GM19035 (cell line): ENCODE measurements at regions not wholly inside any gene's neighbourhood (a gene's known extent, or its start where the extent isn't known, plus 50 kb on each side); places are given as distances from the start of the nearest gene placed in this dataset.

ENCODE experiments used
- ATAC-seq: cut with Tn5 transposase; IDR thresholded peaks from one replicate; pipeline ENCODE4 v1.9.1; 2021; ENCODE audit not compliant: unreplicated experiment

GRCh38 chr3:104582092-104582491, 784.6 kb upstream of the ALCAM start:
- no peak for ATAC-seq

DNA sequence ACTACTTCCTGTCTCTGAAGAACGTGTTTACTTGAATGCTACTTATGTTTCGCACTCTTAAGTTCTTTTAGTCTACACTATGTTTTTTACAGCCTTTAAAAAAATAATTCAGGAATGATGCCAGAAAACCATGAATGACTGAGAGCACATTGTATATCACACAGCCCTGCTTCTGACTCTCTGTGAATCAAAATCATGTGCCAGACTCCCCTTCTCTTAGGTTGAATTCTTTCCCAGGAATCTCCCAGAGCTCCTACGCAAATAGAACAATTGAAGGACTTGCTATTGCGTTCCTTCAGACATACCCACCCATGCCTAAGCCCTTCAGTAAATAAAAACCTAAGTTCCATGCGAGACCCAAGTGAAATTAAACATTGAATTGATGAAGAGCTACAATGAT, 782.0 kb upstream of the ALCAM start:
- no peak for ATAC-seq

GRCh38 chr3:104586344-104586743, 780.4 kb upstream of the ALCAM start:
- no peak for ATAC-seq

DNA sequence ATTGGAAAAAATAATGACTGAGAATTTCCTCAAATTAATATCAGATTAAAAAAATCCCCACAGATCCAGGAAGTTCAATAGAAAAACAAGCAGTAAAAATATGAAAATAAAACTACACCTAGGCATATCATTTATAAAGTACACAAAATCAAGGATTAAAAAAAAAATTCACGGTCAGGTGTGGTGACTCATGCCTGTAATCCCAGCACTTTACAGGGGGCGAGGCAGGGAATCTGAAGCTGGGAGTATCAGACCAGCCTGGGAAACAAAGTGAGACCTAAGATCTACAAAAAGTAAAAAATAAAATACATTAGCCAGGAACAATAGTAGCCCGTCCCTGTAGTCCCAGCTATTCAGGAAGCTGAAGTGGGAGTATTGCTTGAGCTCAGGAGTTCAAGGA, 778.3 kb upstream of the ALCAM start:
- ATAC-seq: no peak

- ATAC-seq: no peak
Measured at GRCh38 chr3:104591776-104592175, 774.9 kb upstream of the ALCAM start.

DNA sequence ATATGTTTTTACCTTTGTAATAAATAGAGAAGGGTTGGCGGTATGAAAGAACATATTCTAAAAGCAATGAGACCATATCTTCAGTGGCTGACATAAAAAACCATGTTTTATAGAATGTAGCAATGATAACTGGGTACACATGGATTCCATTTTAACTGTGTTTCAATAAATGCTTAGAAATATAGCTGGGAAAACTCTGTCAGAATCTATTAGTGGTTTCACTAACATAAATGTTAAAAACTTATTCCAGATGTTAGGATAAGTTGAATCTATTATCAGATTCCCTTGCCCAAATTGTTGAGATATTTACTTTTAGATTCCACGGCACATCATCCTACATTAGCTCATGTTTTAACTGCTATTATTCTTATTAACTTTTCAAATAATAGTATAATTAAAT, 772.2 kb upstream of the ALCAM start:
- ATAC-seq: no peak

GRCh38 chr3:104596054-104596453, 770.7 kb upstream of the ALCAM start:
- no peak for ATAC-seq

DNA sequence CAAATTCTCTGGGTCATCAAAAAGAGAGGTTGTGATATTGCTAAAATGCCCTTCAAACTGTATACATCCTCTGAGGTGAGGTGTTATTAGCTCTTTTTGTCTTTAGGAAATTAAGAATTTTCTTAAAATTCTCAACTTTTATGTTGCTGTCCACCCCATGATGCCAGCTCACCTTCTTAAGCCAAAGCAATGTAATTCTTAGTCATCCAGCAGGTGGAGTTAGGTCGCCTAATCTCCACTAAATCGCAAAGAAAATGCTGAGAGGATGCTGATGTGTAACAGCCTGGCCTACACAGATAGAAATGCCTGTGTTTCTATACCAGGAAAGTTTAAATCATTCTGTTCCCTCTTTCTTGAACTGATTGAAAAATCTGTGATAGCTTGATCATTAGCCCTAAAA, 770.2 kb upstream of the ALCAM start:
- ATAC-seq: peak; percentile 96

GRCh38 chr3:104598848-104599511, 767.7 kb upstream of the ALCAM start:
- no peak for ATAC-seq

GRCh38 chr3:104604326-104605010, 762.2 kb upstream of the ALCAM start:
- no peak for ATAC-seq

- no peak for ATAC-seq
Measured at GRCh38 chr3:104606812-104607211, 759.9 kb upstream of the ALCAM start.

GRCh38 chr3:104610730-104611652, 755.7 kb upstream of the ALCAM start:
- ATAC-seq: no peak

DNA sequence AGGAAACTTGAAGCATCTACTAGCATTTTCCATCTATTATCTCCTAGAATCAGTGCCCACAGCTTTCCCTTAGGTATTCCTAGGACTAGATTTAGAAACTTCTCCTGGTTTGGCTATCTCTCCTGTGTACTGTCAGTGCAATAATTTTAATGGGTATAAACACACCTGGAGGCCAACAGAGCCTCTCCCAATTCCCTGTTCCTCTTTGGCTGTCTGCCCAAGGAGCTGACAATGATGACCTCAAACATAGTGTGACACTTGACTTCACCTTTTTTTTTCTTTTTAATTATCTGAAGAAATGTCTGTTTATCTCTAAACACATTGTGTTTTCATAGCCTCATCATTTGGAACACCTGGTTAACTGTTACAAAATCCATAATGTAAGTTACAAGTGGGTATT, 754.5 kb upstream of the ALCAM start:
- ATAC-seq: no peak

- ATAC-seq: no peak
Measured at GRCh38 chr3:104614564-104614963, 752.1 kb upstream of the ALCAM start.

GRCh38 chr3:104628185-104628789, 738.4 kb upstream of the ALCAM start:
- peak; percentile 85 for ATAC-seq

- ATAC-seq: no peak
Measured at GRCh38 chr3:104629038-104629437, 737.7 kb upstream of the ALCAM start.

DNA sequence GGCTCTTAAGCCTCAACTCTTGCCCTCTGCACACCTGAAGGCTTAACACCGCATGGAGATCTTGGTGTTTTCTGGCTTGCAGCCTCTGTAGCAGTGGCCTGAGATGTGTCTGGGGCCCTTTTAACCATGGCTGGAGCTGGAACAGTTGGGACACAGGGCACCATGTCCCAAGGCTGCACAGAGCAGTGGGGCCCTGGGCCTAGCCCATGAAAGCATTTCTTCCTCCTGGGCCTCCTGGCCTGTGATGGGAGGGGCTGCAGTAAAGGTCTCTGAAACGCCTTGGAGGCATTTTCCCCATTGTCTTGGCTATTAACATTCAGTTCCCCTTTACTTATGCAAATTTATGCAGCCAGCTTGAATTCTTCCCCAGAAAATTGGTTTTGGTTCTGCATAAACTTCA, 735.5 kb upstream of the ALCAM start:
- ATAC-seq: no peak

DNA sequence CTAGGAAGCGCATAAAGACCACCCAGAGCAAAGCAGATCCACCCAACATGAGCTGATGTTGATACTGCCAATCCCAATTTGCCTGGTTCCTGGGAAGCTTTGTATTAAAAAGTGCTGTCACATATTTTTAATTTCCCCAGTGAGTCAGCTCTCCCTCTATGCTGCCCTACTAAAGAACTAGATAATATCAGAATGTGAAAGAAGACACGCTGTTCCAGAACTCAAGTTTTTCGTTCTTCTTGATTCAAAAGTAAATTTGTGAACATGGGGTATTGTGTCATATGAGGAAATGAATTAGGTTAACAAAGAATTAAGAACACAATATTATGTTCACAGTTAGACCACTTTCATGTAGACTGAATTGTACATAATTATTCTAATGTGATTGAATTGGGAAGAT, 734.2 kb upstream of the ALCAM start:
- ATAC-seq: no peak

DNA sequence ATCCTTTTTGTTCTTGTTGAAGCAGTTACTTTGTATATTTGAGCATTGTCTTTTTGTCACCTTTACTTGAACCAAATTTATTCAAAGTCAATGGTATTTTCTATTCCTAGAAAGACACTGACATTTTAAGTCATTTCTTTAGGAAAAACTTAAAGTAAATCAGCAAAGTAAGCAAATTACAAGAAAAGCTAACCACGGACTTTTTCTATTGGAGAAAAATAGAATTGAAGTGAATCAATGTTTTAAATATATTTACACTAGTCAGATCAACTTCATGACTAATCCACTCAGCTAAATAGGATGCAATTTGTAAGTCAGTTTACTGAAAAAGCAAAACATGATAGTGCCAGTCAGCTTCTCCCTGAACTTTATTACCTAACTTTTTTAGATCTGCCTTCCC, 733.8 kb upstream of the ALCAM start:
- no peak for ATAC-seq

DNA sequence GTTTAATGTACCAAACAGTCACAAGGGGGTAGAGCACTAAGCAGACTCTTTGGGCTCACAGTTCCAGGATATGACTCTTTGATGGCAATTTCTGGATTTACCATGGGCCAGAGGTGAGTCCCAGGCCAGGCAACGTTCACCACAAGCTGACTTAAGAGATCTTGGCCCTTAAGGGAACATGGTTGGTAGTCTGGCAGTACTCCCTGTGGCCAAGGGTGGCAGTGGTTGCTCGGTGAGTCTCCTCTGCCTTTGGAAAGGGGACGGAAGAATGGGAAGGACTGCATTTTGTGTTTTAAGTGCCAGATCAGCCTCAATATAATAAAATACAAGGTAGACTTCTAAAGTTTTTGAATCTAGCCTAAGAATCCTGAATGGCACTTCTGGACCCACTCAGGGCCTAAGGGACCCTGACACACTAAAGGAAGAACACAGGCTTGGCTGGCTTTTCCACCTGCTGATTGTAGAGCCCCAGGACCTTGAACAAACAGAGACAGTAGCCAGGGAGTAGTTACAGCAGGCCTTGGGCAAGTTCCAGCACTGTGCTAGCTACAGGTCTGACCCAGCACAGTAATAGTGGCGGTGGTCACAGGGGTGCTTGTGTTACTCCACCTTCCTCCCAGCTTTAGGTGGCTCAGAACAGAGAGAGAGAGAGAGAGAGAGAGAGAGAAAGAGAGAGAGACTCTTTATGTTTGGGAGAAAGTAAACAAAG, 730.7 kb upstream of the ALCAM start:
- ATAC-seq: no peak

DNA sequence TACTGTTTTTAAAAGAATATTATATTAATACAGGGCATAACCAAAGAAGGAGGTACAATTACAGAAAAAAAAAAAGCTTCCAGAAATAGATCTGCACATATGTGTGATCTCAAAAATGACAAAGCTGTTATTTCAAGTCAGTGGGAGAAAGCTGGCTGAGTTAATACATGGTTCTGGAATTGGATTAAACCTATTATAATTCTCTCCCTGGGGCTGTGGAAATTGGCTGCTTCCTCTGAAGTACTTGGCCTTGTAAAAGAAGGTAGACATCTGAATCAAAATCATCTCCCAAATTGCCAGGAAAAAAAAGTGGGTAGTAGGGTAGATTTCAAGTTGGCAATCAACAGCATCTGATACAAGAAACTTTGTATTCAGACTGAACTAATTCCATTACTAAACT, 723.9 kb upstream of the ALCAM start:
- ATAC-seq: no peak
